ENCODE measurements at regions not wholly inside any gene's neighbourhood (a gene's known extent, or its start where the extent isn't known, plus 50 kb on each side); places are given as distances from the start of the nearest gene placed in this dataset.

DNA sequence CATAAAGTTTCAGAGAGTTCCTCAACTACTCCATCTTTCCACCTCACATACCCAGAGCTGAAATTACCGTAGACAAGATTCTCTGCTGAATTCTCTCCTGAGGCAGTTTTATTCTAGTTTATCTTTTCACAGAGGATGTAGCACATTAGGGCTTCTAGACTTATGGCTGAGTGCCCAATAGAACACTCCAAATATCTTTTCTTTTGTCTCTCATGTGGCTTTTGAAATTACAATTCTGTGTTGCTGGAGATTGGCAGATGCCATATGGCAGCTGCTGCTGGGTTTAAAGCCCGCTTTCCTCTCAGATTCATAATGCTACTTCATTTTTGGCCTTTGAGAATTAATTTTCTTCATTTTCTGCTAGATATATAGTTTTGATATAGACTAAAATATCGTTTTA lies 107.6 kb upstream of the BANK1 start:
- TF ChIP-seq GATA1 (IDR thresholded peaks at IDR 0.05; ENCODE audit: low read depth, low read length) (no peak), POLR2A (IDR thresholded peaks at IDR 0.05; ENCODE audit: low read length) (no peak)
